Thyroid gland (tissue), 4 donors: ENCODE measurements at regions not wholly inside any gene's neighbourhood (a gene's known extent, or its start where the extent isn't known, plus 50 kb on each side); places are given as distances from the start of the nearest gene placed in this dataset.

ENCODE experiments used
- CTCF ChIP-seq, 6 experiments: fragments of 200-600 bp in 3 of 6; fragments of 450-650 bp in 3 of 6; sonication (generic) in 3 of 6; IDR thresholded peaks; one replicate each; pipeline ENCODE4 v1.5.1; 2016 to 2019; ENCODE audit warnings: antibody characterized with exemption in 6 of 6, mild to moderate bottlenecking in 2 of 6, inconsistent platforms in 1 of 6, moderate library complexity in 1 of 6
- POLR2A ChIP-seq, 2 donors: fragments of 450-650 bp; IDR thresholded peaks; one replicate each; pipeline ENCODE4 v1.6.1; 2017; ENCODE audit warnings: antibody characterized with exemption in 2 of 2, mild to moderate bottlenecking in 2 of 2, moderate library complexity in 1 of 2

GRCh38 chr3:159113221-159113875 is 311.5 kb downstream of the MFSD1 start:
- TF ChIP-seq CTCF (IDR thresholded peaks at IDR 0.05) = no peak
- no peak for TF ChIP-seq POLR2A (IDR thresholded peaks at IDR 0.05)
